ENCODE measurements at regions not wholly inside any gene's neighbourhood (a gene's known extent, or its start where the extent isn't known, plus 50 kb on each side); places are given as distances from the start of the nearest gene placed in this dataset.

DNA sequence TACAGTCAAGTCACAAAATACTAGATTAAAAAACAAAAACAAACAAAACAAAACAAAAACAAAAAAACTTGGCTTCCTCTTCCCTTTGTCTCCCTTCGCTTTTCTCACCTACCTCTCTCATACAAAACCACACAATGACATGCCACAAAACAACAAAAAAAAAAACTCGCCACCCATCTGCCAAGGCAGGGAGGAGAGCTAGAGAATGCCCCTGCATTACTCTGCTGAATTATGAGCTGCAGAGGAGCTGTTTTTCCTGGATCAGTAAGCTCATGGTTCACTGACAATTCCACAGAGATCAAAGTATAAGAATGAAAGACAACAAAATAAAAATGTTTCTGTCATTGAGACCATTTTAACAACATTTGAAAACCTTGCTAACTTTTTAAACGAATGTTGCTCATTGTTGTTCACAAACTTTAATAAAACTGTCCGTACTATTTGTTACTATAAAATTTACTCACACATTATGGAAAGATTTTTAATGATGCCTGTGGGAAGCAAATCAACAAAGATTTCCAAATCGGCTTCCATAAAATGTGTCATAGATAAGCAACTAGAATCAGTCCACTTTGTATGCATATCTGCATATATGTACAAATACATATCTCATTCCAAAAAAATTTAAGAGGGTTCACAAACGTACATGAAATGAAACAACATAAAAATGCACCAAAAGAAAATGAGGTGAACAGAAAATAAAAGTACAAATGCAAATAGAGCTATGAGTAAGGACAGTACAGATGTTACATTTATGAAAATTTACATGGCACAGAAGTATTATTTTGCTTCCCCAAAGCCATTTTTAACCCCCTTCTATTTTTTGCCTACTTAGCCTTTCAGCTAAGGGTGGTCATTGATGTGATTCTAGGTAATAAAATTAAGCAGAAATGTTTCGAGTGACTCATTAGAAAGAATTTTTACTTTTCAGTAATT, 252.4 kb upstream of the FAT4 start (continued):
- TF ChIP-seq RAD21 (IDR thresholded peaks at IDR 0.05 in 1 of 2, conservative IDR thresholded peaks at IDR 0.05 in 1 of 2; ENCODE audit: low read depth in 2 of 2, low read length in 2 of 2) = no peak
- no peak for TF ChIP-seq GTF2F1 (IDR thresholded peaks at IDR 0.05; ENCODE audit: borderline replicate concordance, low read depth, low read length)
- no peak for TF ChIP-seq GABPA (IDR thresholded peaks at IDR 0.05; ENCODE audit: borderline replicate concordance, insufficient read depth, low read length)
- TF ChIP-seq SP4 (IDR thresholded peaks at IDR 0.05; ENCODE audit: low read length) = no peak
- TF ChIP-seq CEBPB (IDR thresholded peaks at IDR 0.05; ENCODE audit: low read depth, low read length) = no peak
- TF ChIP-seq RNF2 (IDR thresholded peaks at IDR 0.05; ENCODE audit: borderline replicate concordance, low read depth, low read length, missing control alignments, poor library complexity, severe bottlenecking) = no peak
- TF ChIP-seq CBX5 (IDR thresholded peaks at IDR 0.05; ENCODE audit: low read depth, low read length) = no peak
- TF ChIP-seq EZH2 (IDR thresholded peaks at IDR 0.05; ENCODE audit: low read depth, low read length, severe bottlenecking) = no peak

All from H1 (cell line).